Peyer's patch (tissue), 4 donors: ENCODE measurements at regions not wholly inside any gene's neighbourhood (a gene's known extent, or its start where the extent isn't known, plus 50 kb on each side); places are given as distances from the start of the nearest gene placed in this dataset.

Source experiments
- POLR2A ChIP-seq, 2 donors: fragments of 450-650 bp; IDR thresholded peaks; one replicate each; pipeline ENCODE4 v1.5.1; 2017; ENCODE audit warnings: antibody characterized with exemption in 2 of 2, mild to moderate bottlenecking in 2 of 2, moderate library complexity in 2 of 2
- TF ChIP-seq, protein P1 (sequence below), 6 experiments: fragments of 450-650 bp in 4 of 6; fragments of 200-600 bp in 2 of 6; sonication (generic) in 1 of 6; IDR thresholded peaks; one replicate each; pipeline ENCODE4 v1.5.1; 2017 to 2019; ENCODE audit warnings: antibody characterized with exemption in 6 of 6, mild to moderate bottlenecking in 3 of 6, moderate library complexity in 1 of 6

DNA sequence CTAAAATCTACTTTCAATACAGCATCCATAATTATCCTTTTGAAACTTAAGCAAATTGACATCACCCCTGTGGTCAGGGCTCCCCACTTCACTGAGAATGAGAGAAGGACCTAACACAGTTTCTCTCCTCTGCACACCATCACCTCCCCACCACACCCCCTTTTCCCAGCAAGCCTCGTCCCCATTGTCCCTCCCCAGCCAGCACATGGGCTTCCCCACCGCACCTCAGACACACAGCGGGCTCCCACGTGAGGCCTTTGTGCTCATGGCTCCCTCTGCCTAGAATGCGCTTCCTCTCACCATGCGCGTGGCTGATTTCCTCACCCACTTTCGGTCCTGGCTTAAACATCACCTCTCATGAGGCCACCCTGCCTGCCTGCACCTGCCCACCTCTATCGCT is 639.0 kb upstream of the FRG1 start:
- no peak for TF ChIP-seq POLR2A (IDR thresholded peaks at IDR 0.05)
- TF ChIP-seq, protein P1, sequence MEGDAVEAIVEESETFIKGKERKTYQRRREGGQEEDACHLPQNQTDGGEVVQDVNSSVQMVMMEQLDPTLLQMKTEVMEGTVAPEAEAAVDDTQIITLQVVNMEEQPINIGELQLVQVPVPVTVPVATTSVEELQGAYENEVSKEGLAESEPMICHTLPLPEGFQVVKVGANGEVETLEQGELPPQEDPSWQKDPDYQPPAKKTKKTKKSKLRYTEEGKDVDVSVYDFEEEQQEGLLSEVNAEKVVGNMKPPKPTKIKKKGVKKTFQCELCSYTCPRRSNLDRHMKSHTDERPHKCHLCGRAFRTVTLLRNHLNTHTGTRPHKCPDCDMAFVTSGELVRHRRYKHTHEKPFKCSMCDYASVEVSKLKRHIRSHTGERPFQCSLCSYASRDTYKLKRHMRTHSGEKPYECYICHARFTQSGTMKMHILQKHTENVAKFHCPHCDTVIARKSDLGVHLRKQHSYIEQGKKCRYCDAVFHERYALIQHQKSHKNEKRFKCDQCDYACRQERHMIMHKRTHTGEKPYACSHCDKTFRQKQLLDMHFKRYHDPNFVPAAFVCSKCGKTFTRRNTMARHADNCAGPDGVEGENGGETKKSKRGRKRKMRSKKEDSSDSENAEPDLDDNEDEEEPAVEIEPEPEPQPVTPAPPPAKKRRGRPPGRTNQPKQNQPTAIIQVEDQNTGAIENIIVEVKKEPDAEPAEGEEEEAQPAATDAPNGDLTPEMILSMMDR (IDR thresholded peaks at IDR 0.05), result no peak
